C4-2B (cell line): ENCODE measurements at regions not wholly inside any gene's neighbourhood (a gene's known extent, or its start where the extent isn't known, plus 50 kb on each side); places are given as distances from the start of the nearest gene placed in this dataset.

Source experiments
- H3K27ac ChIP-seq: fragments of 450-650 bp; 2 replicates; pipeline ENCODE4 v1.5.1; 2017
- CTCF ChIP-seq: fragments of 450-650 bp; conservative IDR thresholded peaks from 2 replicates; pipeline ENCODE4 v1.5.1; 2017; ENCODE audit warnings: mild to moderate bottlenecking
- ZFX ChIP-seq: fragments of 450-650 bp; IDR thresholded peaks from 2 replicates; pipeline ENCODE4 v1.6.1; 2017

GRCh38 chr13:89822467-89822866 lies 1525.0 kb upstream of the MIR17HG start:
- no peak for TF ChIP-seq CTCF
- TF ChIP-seq ZFX = no peak
- no peak overlapping the region for H3K27ac ChIP-seq

- TF ChIP-seq ZFX (no peak), CTCF (no peak)
- no peak overlapping the region for H3K27ac ChIP-seq
Measured at GRCh38 chr13:89827552-89827951, 1519.9 kb upstream of the MIR17HG start.

GRCh38 chr13:89828506-89828905 lies 1519.0 kb upstream of the MIR17HG start:
- no peak overlapping the region for H3K27ac ChIP-seq

GRCh38 chr13:89831157-89831556 lies 1516.3 kb upstream of the MIR17HG start:
- no peak overlapping the region for H3K27ac ChIP-seq
- TF ChIP-seq CTCF (no peak), ZFX (no peak)

More at GRCh38 chr13:89828506-89828905, 1519.0 kb upstream of the MIR17HG start:
- no peak for TF ChIP-seq CTCF
- TF ChIP-seq ZFX = no peak

GRCh38 chr13:89832827-89833226 lies 1514.7 kb upstream of the MIR17HG start:
- H3K27ac ChIP-seq = no peak overlapping the region
- TF ChIP-seq CTCF (no peak), ZFX (no peak)

- TF ChIP-seq CTCF (no peak), ZFX (no peak)
- no peak overlapping the region for H3K27ac ChIP-seq
Measured at GRCh38 chr13:89843621-89844020, 1503.9 kb upstream of the MIR17HG start.

GRCh38 chr13:89845874-89846273 lies 1501.6 kb upstream of the MIR17HG start:
- no peak for TF ChIP-seq CTCF
- no peak for TF ChIP-seq ZFX
- H3K27ac ChIP-seq = no peak overlapping the region
